HL-60 (cell line): ENCODE measurements at regions not wholly inside any gene's neighbourhood (a gene's known extent, or its start where the extent isn't known, plus 50 kb on each side); places are given as distances from the start of the nearest gene placed in this dataset.
A peak's percentile ranks its signal among the peaks of the same experiment; 100 is the strongest.

Experiments used
- DNase-seq, 2 experiments: peaks; one replicate each; pipeline ENCODE4 v3.0.0-alpha.2; 2010 to 2020; ENCODE audit warnings: low read depth in 1 of 2, low spot score in 1 of 2
- H3K27ac ChIP-seq: fragments of 250-450 bp; sonication (Bioruptor Pico); replicated peaks from 2 replicates; pipeline ENCODE4 v1.5.1; 2020; ENCODE audit warnings: mild to moderate bottlenecking, moderate library complexity
- H3K27me3 ChIP-seq: fragments of 250-450 bp; sonication (Bioruptor Pico); 2 replicates; pipeline ENCODE4 v1.5.1; 2021; ENCODE audit warnings: mild to moderate bottlenecking, moderate library complexity; ENCODE audit not compliant: insufficient read depth, poor library complexity, severe bottlenecking
- H3K4me3 ChIP-seq: replicated peaks from 2 replicates; pipeline ENCODE4 v1.5.1; 2011; ENCODE audit warnings: mild to moderate bottlenecking, control low read depth, low read length; ENCODE audit not compliant: insufficient read depth
- CTCF ChIP-seq: IDR thresholded peaks from one replicate; pipeline ENCODE4 v1.5.1; 2011; ENCODE audit warnings: low read length, control low read depth, inconsistent platforms; ENCODE audit not compliant: insufficient read depth
- GABPA ChIP-seq: IDR thresholded peaks from 2 replicates; pipeline ENCODE4 v1.6.1; 2012; ENCODE audit warnings: low read depth
- POLR2AphosphoS5 ChIP-seq: IDR thresholded peaks from 2 replicates; pipeline ENCODE4 v1.6.1; 2012; ENCODE audit warnings: low read depth
- REST ChIP-seq: IDR thresholded peaks from 2 replicates; pipeline ENCODE4 v1.6.1; 2012; ENCODE audit warnings: low read depth; ENCODE audit not compliant: insufficient replicate concordance
- SPI1 ChIP-seq: IDR thresholded peaks from 2 replicates; pipeline ENCODE4 v1.6.1; 2012; ENCODE audit warnings: low read depth, mild to moderate bottlenecking, borderline replicate concordance

GRCh38 chr21:25313829-25314228 is 293.5 kb downstream of the MRPL39 start:
- DNase-seq: peak in 1 of 2 experiments; percentile 11
- TF ChIP-seq REST (no peak), GABPA (no peak), SPI1 (no peak), CTCF (no peak), POLR2AphosphoS5 (no peak)
- no peak overlapping the region for H3K27ac ChIP-seq

GRCh38 chr21:25307489-25307888 is 299.8 kb downstream of the MRPL39 start:
- Histone ChIP-seq H3K27me3 (no peaks in the 10 kb centered on the region), H3K4me3 (no peak overlapping the region), H3K27ac (no peak overlapping the region)
- TF ChIP-seq POLR2AphosphoS5 (no peak), SPI1 (no peak), CTCF (no peak), REST (no peak), GABPA (no peak)
- DNase-seq: no peak

More at GRCh38 chr21:25313829-25314228, 293.5 kb downstream of the MRPL39 start:
- Histone ChIP-seq H3K27me3 (no peaks in the 10 kb centered on the region), H3K4me3 (no peak overlapping the region)

GRCh38 chr21:25304611-25305010 is 302.7 kb downstream of the MRPL39 start:
- no peak for TF ChIP-seq POLR2AphosphoS5
- TF ChIP-seq REST: no peak
- TF ChIP-seq CTCF: no peak
- no peak for TF ChIP-seq SPI1
- TF ChIP-seq GABPA: no peak
- DNase-seq: no peak

More at GRCh38 chr21:25304611-25305010, 302.7 kb downstream of the MRPL39 start:
- Histone ChIP-seq H3K4me3 (no peak overlapping the region), H3K27ac (no peak overlapping the region), H3K27me3 (no peaks in the 10 kb centered on the region)
